ENCODE measurements at regions not wholly inside any gene's neighbourhood (a gene's known extent, or its start where the extent isn't known, plus 50 kb on each side); places are given as distances from the start of the nearest gene placed in this dataset.

- DNase-seq = no peak
Observed at GRCh38 chr12:107349839-107350238, 256.5 kb upstream of the CRY1 start.

GRCh38 chr12:107351109-107351508 is 257.8 kb upstream of the CRY1 start:
- no peak for DNase-seq

- DNase-seq = no peak
Observed at GRCh38 chr12:107351713-107352112, 258.4 kb upstream of the CRY1 start.

- no peak for DNase-seq
Observed at GRCh38 chr12:107352347-107353081, 259.2 kb upstream of the CRY1 start.

- no peak for DNase-seq
Observed at GRCh38 chr12:107353312-107353711, 260.0 kb upstream of the CRY1 start.

- DNase-seq = no peak
Observed at GRCh38 chr12:107355004-107355565, 261.7 kb upstream of the CRY1 start.

- DNase-seq = no peak
Observed at GRCh38 chr12:107355612-107356011, 262.3 kb upstream of the CRY1 start.

- no peak for DNase-seq
Observed at GRCh38 chr12:107356266-107356936, 263.1 kb upstream of the CRY1 start.

- DNase-seq = no peak
Observed at GRCh38 chr12:107356937-107357295, 263.6 kb upstream of the CRY1 start.

- no peak for DNase-seq
Observed at GRCh38 chr12:107359382-107359781, 266.0 kb upstream of the CRY1 start.

- no peak for DNase-seq
Observed at GRCh38 chr12:107360033-107360432, 266.7 kb upstream of the CRY1 start.

GRCh38 chr12:107360482-107360881 is 267.1 kb upstream of the CRY1 start:
- DNase-seq = no peak

GRCh38 chr12:107361970-107362369 is 268.6 kb upstream of the CRY1 start:
- no peak for DNase-seq

- DNase-seq = no peak
Observed at GRCh38 chr12:107362960-107363359, 269.6 kb upstream of the CRY1 start.

- DNase-seq = no peak
Observed at GRCh38 chr12:107364875-107365518, 271.6 kb upstream of the CRY1 start.

- no peak for DNase-seq
Observed at GRCh38 chr12:107365703-107366102, 272.4 kb upstream of the CRY1 start.

GRCh38 chr12:107366322-107366721 is 273.0 kb upstream of the CRY1 start:
- DNase-seq = no peak

- no peak for DNase-seq
Observed at GRCh38 chr12:107368586-107368985, 275.2 kb upstream of the CRY1 start.

GRCh38 chr12:107369006-107369405 is 275.7 kb upstream of the CRY1 start:
- no peak for DNase-seq

GRCh38 chr12:107369679-107370078 is 276.3 kb upstream of the CRY1 start:
- no peak for DNase-seq

GRCh38 chr12:107372229-107372658 is 278.9 kb upstream of the CRY1 start:
- peak; percentile 21 to 73 for DNase-seq

GRCh38 chr12:107373238-107373809 is 280.0 kb upstream of the CRY1 start:
- no peak for DNase-seq

- DNase-seq = no peak
Observed at GRCh38 chr12:107374161-107374840, 281.0 kb upstream of the CRY1 start.
